ENCODE measurements at regions not wholly inside any gene's neighbourhood (a gene's known extent, or its start where the extent isn't known, plus 50 kb on each side); places are given as distances from the start of the nearest gene placed in this dataset.

- no peak overlapping the region for H3K4me3 ChIP-seq (ENCODE audit: extremely low read depth, insufficient read depth, low read length, poor library complexity, severe bottlenecking)
- H3K9me3 ChIP-seq (ENCODE audit: control insufficient read depth, low read length): no peaks in the 10 kb centered on the region
- no peaks in the 10 kb centered on the region for H3K36me3 ChIP-seq (ENCODE audit: control insufficient read depth, insufficient read depth, low read length)
- no peak overlapping the region for H3K27ac ChIP-seq (ENCODE audit: low read depth, low read length, severe bottlenecking)
- no peaks in the 10 kb centered on the region for H3K4me1 ChIP-seq (ENCODE audit: control insufficient read depth, insufficient read depth, low read length, poor library complexity, severe bottlenecking)
- WGBS, 2 experiments (ENCODE audit: insufficient coverage in 2 of 2): 80 to 86% methylated on average over 5 to 9 of the region's 9 CpGs
Observed at GRCh38 chr14:40784860-40785259, 821.8 kb upstream of the LRFN5 start.

- Histone ChIP-seq H3K4me3 (ENCODE audit: extremely low read depth, insufficient read depth, low read length, poor library complexity, severe bottlenecking) (no peak overlapping the region), H3K36me3 (ENCODE audit: control insufficient read depth, insufficient read depth, low read length) (no peaks in the 10 kb centered on the region), H3K4me1 (ENCODE audit: control insufficient read depth, insufficient read depth, low read length, poor library complexity, severe bottlenecking) (no peaks in the 10 kb centered on the region), H3K27ac (ENCODE audit: low read depth, low read length, severe bottlenecking) (no peak overlapping the region), H3K9me3 (ENCODE audit: control insufficient read depth, low read length) (no peaks in the 10 kb centered on the region)
- 71% methylated on average over 1 of the region's 1 CpG; no CpG with 5 or more reads in 1 of the 2 experiments for WGBS, 2 experiments (ENCODE audit: insufficient coverage in 2 of 2)
Observed at GRCh38 chr14:40762685-40763084, 844.0 kb upstream of the LRFN5 start.

- H3K4me1 ChIP-seq (ENCODE audit: control insufficient read depth, insufficient read depth, low read length, poor library complexity, severe bottlenecking): no peaks in the 10 kb centered on the region
- no peak overlapping the region for H3K4me3 ChIP-seq (ENCODE audit: extremely low read depth, insufficient read depth, low read length, poor library complexity, severe bottlenecking)
- no CpG with 5 or more reads among the region's 2 CpGs for WGBS, 2 experiments (ENCODE audit: insufficient coverage in 2 of 2)
- no peaks in the 10 kb centered on the region for H3K9me3 ChIP-seq (ENCODE audit: control insufficient read depth, low read length)
- no peak overlapping the region for H3K27ac ChIP-seq (ENCODE audit: low read depth, low read length, severe bottlenecking)
- no peaks in the 10 kb centered on the region for H3K36me3 ChIP-seq (ENCODE audit: control insufficient read depth, insufficient read depth, low read length)
Observed at GRCh38 chr14:40762177-40762576, 844.5 kb upstream of the LRFN5 start.

- Histone ChIP-seq H3K9me3 (ENCODE audit: control insufficient read depth, low read length) (no peaks in the 10 kb centered on the region), H3K4me3 (ENCODE audit: extremely low read depth, insufficient read depth, low read length, poor library complexity, severe bottlenecking) (no peak overlapping the region), H3K4me1 (ENCODE audit: control insufficient read depth, insufficient read depth, low read length, poor library complexity, severe bottlenecking) (no peaks in the 10 kb centered on the region), H3K27ac (ENCODE audit: low read depth, low read length, severe bottlenecking) (no peak overlapping the region), H3K36me3 (ENCODE audit: control insufficient read depth, insufficient read depth, low read length) (no peaks in the 10 kb centered on the region)
Observed at GRCh38 chr14:40760704-40761103, 846.0 kb upstream of the LRFN5 start.

GRCh38 chr14:40758076-40758475, 848.6 kb upstream of the LRFN5 start:
- Histone ChIP-seq H3K4me1 (ENCODE audit: control insufficient read depth, insufficient read depth, low read length, poor library complexity, severe bottlenecking) (no peaks in the 10 kb centered on the region), H3K36me3 (ENCODE audit: control insufficient read depth, insufficient read depth, low read length) (no peaks in the 10 kb centered on the region), H3K27ac (ENCODE audit: low read depth, low read length, severe bottlenecking) (no peak overlapping the region), H3K9me3 (ENCODE audit: control insufficient read depth, low read length) (no peaks in the 10 kb centered on the region), H3K4me3 (ENCODE audit: extremely low read depth, insufficient read depth, low read length, poor library complexity, severe bottlenecking) (no peak overlapping the region)
- WGBS, 2 experiments (ENCODE audit: insufficient coverage in 2 of 2): 82 to 100% methylated on average over 1 to 2 of the region's 2 CpGs

GRCh38 chr14:40757376-40757950, 849.2 kb upstream of the LRFN5 start:
- WGBS, 2 experiments (ENCODE audit: insufficient coverage in 2 of 2): 100% methylated on average over 1 of the region's 3 CpGs; no CpG with 5 or more reads in 1 of the 2 experiments
- no peak overlapping the region for H3K27ac ChIP-seq (ENCODE audit: low read depth, low read length, severe bottlenecking)
- no peaks in the 10 kb centered on the region for H3K9me3 ChIP-seq (ENCODE audit: control insufficient read depth, low read length)
- no peaks in the 10 kb centered on the region for H3K4me1 ChIP-seq (ENCODE audit: control insufficient read depth, insufficient read depth, low read length, poor library complexity, severe bottlenecking)
- H3K4me3 ChIP-seq (ENCODE audit: extremely low read depth, insufficient read depth, low read length, poor library complexity, severe bottlenecking): no peak overlapping the region
- no peaks in the 10 kb centered on the region for H3K36me3 ChIP-seq (ENCODE audit: control insufficient read depth, insufficient read depth, low read length)

GRCh38 chr14:40733206-40733605, 873.5 kb upstream of the LRFN5 start:
- H3K4me3 ChIP-seq (ENCODE audit: extremely low read depth, insufficient read depth, low read length, poor library complexity, severe bottlenecking): no peak overlapping the region
- H3K36me3 ChIP-seq (ENCODE audit: control insufficient read depth, insufficient read depth, low read length): no peaks in the 10 kb centered on the region
- no peaks in the 10 kb centered on the region for H3K4me1 ChIP-seq (ENCODE audit: control insufficient read depth, insufficient read depth, low read length, poor library complexity, severe bottlenecking)
- no peak overlapping the region for H3K27ac ChIP-seq (ENCODE audit: low read depth, low read length, severe bottlenecking)
- WGBS, 2 experiments (ENCODE audit: insufficient coverage in 2 of 2): no CpG with 5 or more reads among the region's 1 CpG
- H3K9me3 ChIP-seq (ENCODE audit: control insufficient read depth, low read length): peaks cover 9% of the 10 kb centered on the region

GRCh38 chr14:40727107-40727506, 879.6 kb upstream of the LRFN5 start:
- no peaks in the 10 kb centered on the region for H3K36me3 ChIP-seq (ENCODE audit: control insufficient read depth, insufficient read depth, low read length)
- WGBS, 2 experiments (ENCODE audit: insufficient coverage in 2 of 2): 60% methylated on average over 1 of the region's 2 CpGs; no CpG with 5 or more reads in 1 of the 2 experiments
- H3K9me3 ChIP-seq (ENCODE audit: control insufficient read depth, low read length): no peaks in the 10 kb centered on the region
- H3K27ac ChIP-seq (ENCODE audit: low read depth, low read length, severe bottlenecking): no peak overlapping the region
- H3K4me3 ChIP-seq (ENCODE audit: extremely low read depth, insufficient read depth, low read length, poor library complexity, severe bottlenecking): no peak overlapping the region
- H3K4me1 ChIP-seq (ENCODE audit: control insufficient read depth, insufficient read depth, low read length, poor library complexity, severe bottlenecking): no peaks in the 10 kb centered on the region

GRCh38 chr14:40713387-40713786, 893.3 kb upstream of the LRFN5 start:
- Histone ChIP-seq H3K9me3 (ENCODE audit: control insufficient read depth, low read length) (peaks cover 6% of the 10 kb centered on the region), H3K27ac (ENCODE audit: low read depth, low read length, severe bottlenecking) (no peak overlapping the region), H3K4me1 (ENCODE audit: control insufficient read depth, insufficient read depth, low read length, poor library complexity, severe bottlenecking) (no peaks in the 10 kb centered on the region), H3K4me3 (ENCODE audit: extremely low read depth, insufficient read depth, low read length, poor library complexity, severe bottlenecking) (no peak overlapping the region), H3K36me3 (ENCODE audit: control insufficient read depth, insufficient read depth, low read length) (no peaks in the 10 kb centered on the region)
- 78 to 79% methylated on average over 2 to 4 of the region's 5 CpGs for WGBS, 2 experiments (ENCODE audit: insufficient coverage in 2 of 2)

GRCh38 chr14:40697231-40697630, 909.4 kb upstream of the LRFN5 start:
- H3K36me3 ChIP-seq (ENCODE audit: control insufficient read depth, insufficient read depth, low read length): no peaks in the 10 kb centered on the region
- no peak overlapping the region for H3K27ac ChIP-seq (ENCODE audit: low read depth, low read length, severe bottlenecking)
- no peaks in the 10 kb centered on the region for H3K4me1 ChIP-seq (ENCODE audit: control insufficient read depth, insufficient read depth, low read length, poor library complexity, severe bottlenecking)
- no peak overlapping the region for H3K4me3 ChIP-seq (ENCODE audit: extremely low read depth, insufficient read depth, low read length, poor library complexity, severe bottlenecking)
- no CpG with 5 or more reads among the region's 1 CpG for WGBS, 2 experiments (ENCODE audit: insufficient coverage in 2 of 2)
- H3K9me3 ChIP-seq (ENCODE audit: control insufficient read depth, low read length): peaks cover 7% of the 10 kb centered on the region

- Histone ChIP-seq H3K4me1 (ENCODE audit: control insufficient read depth, insufficient read depth, low read length, poor library complexity, severe bottlenecking) (no peaks in the 10 kb centered on the region), H3K36me3 (ENCODE audit: control insufficient read depth, insufficient read depth, low read length) (no peaks in the 10 kb centered on the region), H3K27ac (ENCODE audit: low read depth, low read length, severe bottlenecking) (no peak overlapping the region), H3K4me3 (ENCODE audit: extremely low read depth, insufficient read depth, low read length, poor library complexity, severe bottlenecking) (no peak overlapping the region), H3K9me3 (ENCODE audit: control insufficient read depth, low read length) (peaks cover 7% of the 10 kb centered on the region)
- WGBS, 2 experiments (ENCODE audit: insufficient coverage in 2 of 2): 88% methylated on average over 1 of the region's 3 CpGs; no CpG with 5 or more reads in 1 of the 2 experiments
Observed at GRCh38 chr14:40694023-40694422, 912.7 kb upstream of the LRFN5 start.

Data from mesodermal cell (in vitro differentiated cells).